HFF-Myc (cell line): ENCODE measurements at regions not wholly inside any gene's neighbourhood (a gene's known extent, or its start where the extent isn't known, plus 50 kb on each side); places are given as distances from the start of the nearest gene placed in this dataset.
"Not testable (repeated sequence)": the region's sequence is repeated elsewhere in the genome, so short reads cannot be mapped to it uniquely, and the experiment has no call there.

Experiments used
- DNase-seq: peaks from one replicate; pipeline ENCODE4 v3.0.0-alpha.2; 2011; ENCODE audit warnings: low read depth; ENCODE audit errors: extremely low read depth
- H3K4me3 ChIP-seq: replicated peaks from 2 replicates; pipeline ENCODE4 v1.5.1; 2011; ENCODE audit warnings: low read depth, mild to moderate bottlenecking, control low read depth, low read length
- CTCF ChIP-seq: IDR thresholded peaks from 2 replicates; pipeline ENCODE4 v1.5.1; 2012; ENCODE audit warnings: mild to moderate bottlenecking, low read depth, low read length, control low read depth; ENCODE audit errors: missing control alignments

GRCh38 chr5:92145852-92146251 lies 762.7 kb upstream of the ARRDC3 start:
- H3K4me3 ChIP-seq, result no peak overlapping the region
- no peak for DNase-seq
- no peak for TF ChIP-seq CTCF

- TF ChIP-seq CTCF, result no peak
- no peak for DNase-seq
- H3K4me3 ChIP-seq, result no peak overlapping the region
Measured at GRCh38 chr5:92144824-92145223, 761.7 kb upstream of the ARRDC3 start.

- not testable (repeated sequence) for H3K4me3 ChIP-seq, DNase-seq
Measured at GRCh38 chr5:92132294-92132908, 749.3 kb upstream of the ARRDC3 start.

- no peak for TF ChIP-seq CTCF
- H3K4me3 ChIP-seq, result no peak overlapping the region
- DNase-seq, result no peak
Measured at GRCh38 chr5:92126182-92126581, 743.1 kb upstream of the ARRDC3 start.

- DNase-seq, result no peak
- TF ChIP-seq CTCF, result no peak
- H3K4me3 ChIP-seq, result no peak overlapping the region
Measured at GRCh38 chr5:92119110-92119509, 736.0 kb upstream of the ARRDC3 start.

GRCh38 chr5:92106808-92107207 lies 723.7 kb upstream of the ARRDC3 start:
- H3K4me3 ChIP-seq, result no peak overlapping the region
- DNase-seq, result no peak
- TF ChIP-seq CTCF, result no peak

- TF ChIP-seq CTCF, result no peak
- H3K4me3 ChIP-seq, result no peak overlapping the region
- no peak for DNase-seq
Measured at GRCh38 chr5:92104126-92104525, 721.0 kb upstream of the ARRDC3 start.
